Testis (tissue), 2 donors: ENCODE measurements at regions not wholly inside any gene's neighbourhood (a gene's known extent, or its start where the extent isn't known, plus 50 kb on each side); places are given as distances from the start of the nearest gene placed in this dataset.

ENCODE experiments used
- CTCF ChIP-seq, 3 experiments: fragments of 450-650 bp in 2 of 3; fragments of 200-600 bp in 1 of 3; sonication (generic) in 1 of 3; IDR thresholded peaks; one replicate each; pipeline ENCODE4 v1.5.1; 2016 to 2019; ENCODE audit warnings: antibody characterized with exemption in 3 of 3, mild to moderate bottlenecking in 2 of 3, moderate library complexity in 1 of 3
- POLR2A ChIP-seq: fragments of 450-650 bp; IDR thresholded peaks from one replicate; pipeline ENCODE4 v1.6.1; 2017; ENCODE audit warnings: antibody characterized with exemption, mild to moderate bottlenecking, moderate library complexity

- no peak for TF ChIP-seq POLR2A
- TF ChIP-seq CTCF (IDR thresholded peaks at IDR 0.05) = no peak
These were observed 331.9 kb downstream of the FGFR2 start for GRCh38 chr10:121266370-121266769.
